Keratinocyte (primary cell): ENCODE measurements at regions not wholly inside any gene's neighbourhood (a gene's known extent, or its start where the extent isn't known, plus 50 kb on each side); places are given as distances from the start of the nearest gene placed in this dataset.
"Not testable (repeated sequence)": the region's sequence is repeated elsewhere in the genome, so short reads cannot be mapped to it uniquely, and the experiment has no call there.

Source experiments
- DNase-seq: peaks from one replicate; pipeline ENCODE4 v3.0.0-alpha.2; 2011; ENCODE audit warnings: low read depth, missing footprints, low spot score
- FAIRE-seq: peaks from 2 replicates; lab custom pipeline; 2011; peaks lifted over from hg19 to GRCh38; lab: Jason Lieb, UNC
- H2AFZ ChIP-seq: 2 replicates; pipeline ENCODE4 v1.6.0; 2012; ENCODE audit warnings: low read length, control low read depth, inconsistent platforms; ENCODE audit not compliant: control insufficient read depth
- H3K27ac ChIP-seq: 2 replicates; pipeline ENCODE4 v1.5.1; 2011; ENCODE audit warnings: low read length; ENCODE audit not compliant: control insufficient read depth, insufficient read depth
- H3K27me3 ChIP-seq: 3 replicates; pipeline ENCODE4 v1.6.0; 2011; ENCODE audit warnings: low read length; ENCODE audit not compliant: control insufficient read depth, insufficient read depth; ENCODE audit errors: extremely low read depth
- H3K36me3 ChIP-seq, 2 experiments: 2 replicates in 1 of 2; 3 replicates in 1 of 2; pipeline ENCODE4 v1.5.1; 2011; ENCODE audit warnings: low read length in 2 of 2, mild to moderate bottlenecking in 1 of 2; ENCODE audit not compliant: control insufficient read depth in 2 of 2, insufficient read depth in 2 of 2; ENCODE audit errors: extremely low read depth in 1 of 2
- H3K4me1 ChIP-seq: 3 replicates; pipeline ENCODE4 v1.5.1; 2011; ENCODE audit warnings: low read length; ENCODE audit not compliant: control insufficient read depth, insufficient read depth; ENCODE audit errors: extremely low read depth
- H3K4me2 ChIP-seq: 3 replicates; pipeline ENCODE4 v1.6.0; 2011; ENCODE audit warnings: low read depth, low read length; ENCODE audit not compliant: control insufficient read depth, insufficient read depth; ENCODE audit errors: extremely low read depth
- H3K4me3 ChIP-seq, 3 experiments: fragments of 200-600 bp in 1 of 3; sonication (generic) in 1 of 3; 2 replicates in 2 of 3; 3 replicates in 1 of 3; pipeline ENCODE4 v1.5.1; 2011 to 2016; ENCODE audit warnings: low read length in 3 of 3, mild to moderate bottlenecking in 3 of 3, control low read depth in 2 of 3, inconsistent platforms in 1 of 3, low read depth in 1 of 3, mixed read lengths in 1 of 3, mixed run types in 1 of 3, moderate library complexity in 1 of 3; ENCODE audit not compliant: control insufficient read depth in 2 of 3, insufficient read depth in 2 of 3; ENCODE audit errors: extremely low read depth in 1 of 3
- H3K79me2 ChIP-seq: 2 replicates; pipeline ENCODE4 v1.6.0; 2012; ENCODE audit warnings: low read length; ENCODE audit not compliant: control insufficient read depth, insufficient read depth
- H3K9ac ChIP-seq: 3 replicates; pipeline ENCODE4 v1.6.0; 2011; ENCODE audit warnings: low read length; ENCODE audit not compliant: control insufficient read depth, insufficient read depth; ENCODE audit errors: extremely low read depth
- H3K9me1 ChIP-seq: 3 replicates; pipeline ENCODE4 v1.6.0; 2011; ENCODE audit warnings: low read length; ENCODE audit not compliant: control insufficient read depth, insufficient read depth; ENCODE audit errors: extremely low read depth
- H3K9me3 ChIP-seq: 2 replicates; pipeline ENCODE4 v1.5.1; 2012; ENCODE audit warnings: low read depth, low read length; ENCODE audit not compliant: control insufficient read depth
- H4K20me1 ChIP-seq: 3 replicates; pipeline ENCODE4 v1.6.0; 2011; ENCODE audit warnings: low read length; ENCODE audit not compliant: control insufficient read depth, insufficient read depth; ENCODE audit errors: extremely low read depth
- EZH2 ChIP-seq: IDR thresholded peaks from one replicate; pipeline ENCODE4 v1.6.1; 2012; ENCODE audit warnings: inconsistent platforms, mild to moderate bottlenecking, low read length, moderate library complexity
- dilution Hi-C: fragments of 300-500 bp; cut with MboI; formaldehyde crosslinking; loops from one replicate; pipeline ENCODE4 v1.7.0; 2020; ENCODE audit warnings: low sequenced_read_pairs; ENCODE audit not compliant: extremely low pct_ligation_motif_present
- TF ChIP-seq, protein P1 (sequence below), 3 experiments: IDR thresholded peaks in 1 of 3; conservative IDR thresholded peaks in 1 of 3; optimal IDR thresholded peaks in 1 of 3; 2 replicates in 2 of 3; 3 replicates in 1 of 3; pipeline versions ENCODE3 to v1.5.1; 2011; ENCODE audit warnings: low read length in 3 of 3, mild to moderate bottlenecking in 3 of 3, moderate library complexity in 2 of 3, control low read depth in 1 of 3, inconsistent platforms in 1 of 3; ENCODE audit not compliant: insufficient read depth in 2 of 3; ENCODE audit errors: extremely low read depth in 1 of 3

DNA sequence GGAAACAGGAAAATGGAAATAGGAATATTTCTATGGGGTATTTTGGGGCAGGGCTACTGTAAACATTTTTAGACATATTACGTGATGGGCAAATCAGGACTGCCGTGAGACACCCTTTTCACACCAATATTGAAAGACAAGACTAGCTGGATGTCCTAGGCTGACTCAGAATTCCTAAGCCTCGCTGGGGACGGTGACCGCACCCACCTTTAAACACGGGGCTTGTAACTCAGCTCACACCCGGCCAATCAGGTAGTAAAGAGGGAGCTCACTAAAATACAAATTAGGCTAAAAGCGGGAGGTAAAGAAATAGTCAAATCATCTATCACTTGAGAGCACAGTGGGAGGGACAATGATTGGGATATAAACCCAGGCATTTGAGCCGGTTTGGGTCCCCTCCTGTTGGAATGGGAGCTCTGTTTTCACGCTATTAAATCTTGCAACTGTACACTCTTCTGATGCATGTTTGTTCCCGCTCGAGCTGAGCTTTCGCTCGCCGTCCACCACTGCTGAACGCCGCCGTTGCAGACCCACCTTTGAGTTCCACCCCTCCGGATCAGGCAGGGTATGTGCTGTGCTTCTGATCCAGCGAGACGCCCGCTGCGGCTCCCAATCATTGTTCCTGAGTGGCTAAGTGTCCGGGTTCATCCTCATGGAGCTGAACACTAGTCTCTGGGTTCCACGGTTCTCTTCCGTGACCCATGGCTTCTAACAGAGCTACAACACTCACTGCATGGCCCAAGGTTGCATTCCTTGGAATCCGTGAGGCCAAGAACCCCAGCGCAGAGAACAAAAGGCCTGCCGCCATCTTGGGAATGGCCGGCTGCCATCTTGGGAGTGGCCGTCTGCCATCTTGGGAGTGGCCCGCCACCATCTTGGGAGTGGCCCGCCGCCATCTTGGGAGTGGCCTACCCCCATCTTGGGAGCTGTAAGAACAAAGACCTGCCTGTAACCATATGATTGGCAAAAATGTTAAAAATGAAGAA is 152.6 kb downstream of the CRLF2 start:
- dilution Hi-C loops, result no loop called here
- FAIRE-seq, result no peak
- no peak for TF ChIP-seq EZH2

DNA sequence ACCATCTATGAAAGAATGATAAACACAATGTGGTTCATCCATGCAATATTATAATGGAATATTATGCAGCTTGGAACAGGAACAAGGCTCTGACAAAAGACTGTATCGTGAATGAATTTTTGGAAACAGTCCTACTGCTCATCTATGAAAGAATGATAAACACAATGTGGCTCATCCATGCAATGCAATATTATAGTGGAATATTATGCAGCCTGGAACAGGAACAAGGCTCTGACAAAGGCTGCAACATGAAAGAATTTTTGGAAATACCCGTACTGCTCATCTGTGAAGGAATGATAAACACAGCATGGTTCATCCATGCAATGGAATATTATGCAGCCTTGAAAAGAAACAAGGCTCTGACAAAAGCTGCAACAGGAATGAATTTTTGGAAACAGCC is 158.8 kb downstream of the CRLF2 start:
- H3K9me3 ChIP-seq, H3K36me3 ChIP-seq: not testable (repeated sequence)

More for the DNA sequence above, 152.6 kb downstream of the CRLF2 start:
- Histone ChIP-seq H3K27me3 (no peaks in the 10 kb centered on the region), H2AFZ (no peak overlapping the region), H3K79me2 (no peaks in the 10 kb centered on the region), H4K20me1 (no peaks in the 10 kb centered on the region), H3K9me3 (peaks cover 4% of the 10 kb centered on the region), H3K4me1 (no peaks in the 10 kb centered on the region), H3K9ac (no peak overlapping the region), H3K27ac (no peak overlapping the region), H3K9me1 (no peaks in the 10 kb centered on the region), H3K4me2 (no peak overlapping the region), H3K36me3 (no peaks in the 10 kb centered on the region), H3K4me3 (no peak overlapping the region)
- DNase-seq, result no peak

DNA sequence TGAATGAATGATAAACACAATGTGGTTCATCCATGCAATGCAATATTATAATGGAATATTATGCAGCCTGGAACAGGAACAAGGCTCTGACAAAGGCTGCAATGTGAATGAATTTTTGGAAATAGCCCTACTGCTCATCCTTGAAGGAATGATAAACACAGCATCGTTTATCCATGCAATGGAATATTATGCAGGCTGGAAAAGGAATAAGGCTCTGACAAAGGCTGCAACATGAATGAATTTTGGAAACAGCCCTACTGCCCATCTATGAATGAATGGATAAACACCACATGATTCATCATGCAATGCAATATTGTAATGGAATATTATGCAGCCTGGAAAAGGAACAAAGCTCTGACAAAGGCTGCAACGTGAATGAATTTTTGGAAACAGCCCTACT is 159.4 kb downstream of the CRLF2 start:
- Histone ChIP-seq H3K4me1 (no peaks in the 10 kb centered on the region), H3K27ac (no peak overlapping the region), H3K9me3 (peaks cover 2% of the 10 kb centered on the region), H3K4me3 (no peak overlapping the region), H3K79me2 (no peaks in the 10 kb centered on the region), H3K4me2 (no peak overlapping the region), H3K27me3 (no peaks in the 10 kb centered on the region), H3K9me1 (no peaks in the 10 kb centered on the region), H3K9ac (no peak overlapping the region), H2AFZ (no peak overlapping the region), H3K36me3 (no peaks in the 10 kb centered on the region), H4K20me1 (no peaks in the 10 kb centered on the region)
- dilution Hi-C loops, result no loop called here
- FAIRE-seq (no peak), DNase-seq (no peak)
- TF ChIP-seq, protein P1, sequence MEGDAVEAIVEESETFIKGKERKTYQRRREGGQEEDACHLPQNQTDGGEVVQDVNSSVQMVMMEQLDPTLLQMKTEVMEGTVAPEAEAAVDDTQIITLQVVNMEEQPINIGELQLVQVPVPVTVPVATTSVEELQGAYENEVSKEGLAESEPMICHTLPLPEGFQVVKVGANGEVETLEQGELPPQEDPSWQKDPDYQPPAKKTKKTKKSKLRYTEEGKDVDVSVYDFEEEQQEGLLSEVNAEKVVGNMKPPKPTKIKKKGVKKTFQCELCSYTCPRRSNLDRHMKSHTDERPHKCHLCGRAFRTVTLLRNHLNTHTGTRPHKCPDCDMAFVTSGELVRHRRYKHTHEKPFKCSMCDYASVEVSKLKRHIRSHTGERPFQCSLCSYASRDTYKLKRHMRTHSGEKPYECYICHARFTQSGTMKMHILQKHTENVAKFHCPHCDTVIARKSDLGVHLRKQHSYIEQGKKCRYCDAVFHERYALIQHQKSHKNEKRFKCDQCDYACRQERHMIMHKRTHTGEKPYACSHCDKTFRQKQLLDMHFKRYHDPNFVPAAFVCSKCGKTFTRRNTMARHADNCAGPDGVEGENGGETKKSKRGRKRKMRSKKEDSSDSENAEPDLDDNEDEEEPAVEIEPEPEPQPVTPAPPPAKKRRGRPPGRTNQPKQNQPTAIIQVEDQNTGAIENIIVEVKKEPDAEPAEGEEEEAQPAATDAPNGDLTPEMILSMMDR (optimal IDR thresholded peaks at IDR 0.05 in 1 of 3, IDR thresholded peaks at IDR 0.05 in 1 of 3, conservative IDR thresholded peaks at IDR 0.05 in 1 of 3; ENCODE audit: extremely low read depth in 1 of 3, insufficient read depth in 2 of 3, low read length in 3 of 3), result no peak
- TF ChIP-seq EZH2, result no peak

More for the DNA sequence above, 158.8 kb downstream of the CRLF2 start:
- dilution Hi-C loops, H3K27me3 ChIP-seq, H3K27ac ChIP-seq, FAIRE-seq, DNase-seq, H3K9ac ChIP-seq, H3K4me2 ChIP-seq, H2AFZ ChIP-seq, H3K4me1 ChIP-seq, H4K20me1 ChIP-seq, H3K4me3 ChIP-seq, H3K79me2 ChIP-seq, H3K9me1 ChIP-seq: not testable (repeated sequence)
